HG03045 (cell line): ENCODE measurements at regions not wholly inside any gene's neighbourhood (a gene's known extent, or its start where the extent isn't known, plus 50 kb on each side); places are given as distances from the start of the nearest gene placed in this dataset.

Experiments used
- ATAC-seq: cut with Tn5 transposase; IDR thresholded peaks from one replicate; pipeline ENCODE4 v1.9.1; 2021; ENCODE audit warnings: mild to moderate bottlenecking, moderate library complexity; ENCODE audit not compliant: unreplicated experiment

- no peak for ATAC-seq
Measured at GRCh38 chrX:22325096-22325495, 52.4 kb downstream of the CBLL2 start.

- no peak for ATAC-seq
Measured at GRCh38 chrX:22329783-22330182, 57.1 kb downstream of the CBLL2 start.

GRCh38 chrX:22338740-22339139, 66.0 kb downstream of the CBLL2 start:
- ATAC-seq: no peak

DNA sequence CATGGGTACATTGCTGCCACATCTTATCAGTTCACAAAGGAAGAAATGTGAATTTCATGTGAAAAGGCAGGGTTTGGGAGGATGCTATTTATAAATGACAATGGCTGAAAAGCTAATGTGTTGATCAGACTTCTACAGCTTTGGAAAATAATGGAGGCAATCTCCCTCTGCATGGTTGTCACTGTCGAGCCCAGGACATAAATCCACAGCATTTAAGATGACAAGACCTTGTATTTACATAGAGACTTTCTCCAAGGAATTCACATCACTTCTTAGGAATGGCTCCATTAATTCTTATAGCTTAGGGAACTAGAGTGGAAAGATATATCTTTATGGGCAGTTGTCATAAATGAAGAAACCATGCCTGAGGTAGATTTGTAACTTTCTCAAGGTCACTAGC, 66.7 kb downstream of the CBLL2 start:
- ATAC-seq: no peak

DNA sequence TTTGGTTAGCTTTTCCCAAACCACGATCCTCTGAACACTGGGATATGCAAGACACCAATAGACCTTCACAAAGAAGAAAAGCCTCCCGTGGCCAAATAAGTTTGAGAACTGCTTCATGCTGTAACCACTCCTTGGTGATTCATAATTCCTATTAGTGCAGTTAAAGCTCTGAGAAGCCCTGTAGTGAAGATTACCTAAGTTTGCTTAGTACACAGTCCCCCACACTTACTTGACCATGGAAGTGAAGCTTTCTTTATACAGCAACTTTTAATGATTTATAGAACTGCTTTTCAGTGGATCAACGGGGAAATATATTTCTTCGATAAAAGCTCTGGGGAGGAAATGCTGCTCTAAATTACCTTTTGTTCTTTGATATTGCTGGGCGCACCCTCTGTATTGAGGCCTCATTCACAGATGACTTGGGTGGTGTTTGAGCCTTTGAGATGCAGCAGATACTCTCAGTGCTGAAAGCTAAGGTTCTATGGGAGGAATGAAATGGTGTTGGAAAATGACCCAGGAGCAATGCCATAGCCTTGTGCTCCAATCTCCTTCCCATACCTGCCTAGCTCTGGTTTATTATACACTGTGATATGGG, 67.4 kb downstream of the CBLL2 start:
- ATAC-seq: no peak

GRCh38 chrX:22343192-22343591, 70.5 kb downstream of the CBLL2 start:
- no peak for ATAC-seq

DNA sequence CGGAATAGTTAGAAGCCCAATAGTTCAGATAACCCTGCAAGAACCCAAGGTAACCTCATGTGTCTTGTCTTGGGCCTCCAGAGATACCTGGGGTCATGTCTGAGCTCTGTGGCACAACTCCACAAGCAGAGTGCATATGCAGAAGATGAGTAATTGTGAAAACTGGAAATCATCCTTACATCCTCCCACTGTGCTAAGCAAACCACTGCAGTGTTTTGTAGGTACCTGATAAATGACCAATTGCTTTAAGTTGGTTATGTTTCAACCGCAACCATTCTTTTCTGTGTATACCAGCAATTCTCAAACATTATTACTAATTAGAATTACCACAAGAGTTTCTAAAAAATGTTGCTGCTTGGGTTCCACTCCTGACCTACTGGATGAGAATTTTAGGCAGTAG, 73.2 kb downstream of the CBLL2 start:
- ATAC-seq: no peak

- no peak for ATAC-seq
Measured at GRCh38 chrX:22347491-22347890, 74.8 kb downstream of the CBLL2 start.

GRCh38 chrX:22349116-22349515, 76.4 kb downstream of the CBLL2 start:
- no peak for ATAC-seq

DNA sequence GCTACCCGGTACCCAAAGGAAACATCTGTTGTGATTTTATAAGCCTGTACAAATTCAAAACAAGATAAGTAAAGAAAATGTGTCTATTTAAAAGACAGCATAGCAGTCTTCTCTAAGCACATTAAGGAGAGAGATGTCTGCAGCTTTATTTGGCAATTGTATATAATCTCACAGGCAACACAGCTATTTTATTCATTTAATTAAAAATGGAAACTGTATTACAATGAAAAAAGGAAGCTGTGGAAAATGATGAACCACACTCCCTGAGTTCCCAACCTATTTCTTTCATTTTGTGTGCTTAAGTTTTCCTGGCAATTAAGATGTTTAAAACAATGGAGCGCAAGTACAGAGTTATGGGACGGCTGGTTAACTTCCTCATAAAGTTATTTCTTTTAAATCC, 78.4 kb downstream of the CBLL2 start:
- no peak for ATAC-seq

DNA sequence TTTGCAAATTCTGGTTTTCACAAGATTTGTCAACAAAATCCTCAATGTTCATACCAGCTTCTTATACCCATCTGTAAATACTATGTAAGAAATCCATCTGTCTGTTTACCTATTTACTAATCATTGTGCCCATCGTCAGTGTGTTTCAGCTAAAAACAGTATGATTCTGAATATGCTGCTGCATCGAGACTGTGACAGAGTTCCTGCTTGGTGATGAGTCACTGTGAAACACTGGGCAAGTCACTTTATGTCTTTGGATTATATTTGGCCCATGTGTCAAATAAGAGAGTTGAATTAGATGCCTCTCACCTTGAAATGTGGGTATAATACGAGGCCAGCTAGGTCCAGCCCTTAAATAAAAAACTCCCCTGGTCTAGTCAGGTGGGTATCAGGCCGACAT, 79.3 kb downstream of the CBLL2 start:
- ATAC-seq: no peak

GRCh38 chrX:22357621-22358020, 84.9 kb downstream of the CBLL2 start:
- ATAC-seq: no peak

- ATAC-seq: no peak
Measured at GRCh38 chrX:22360129-22360528, 87.4 kb downstream of the CBLL2 start.

GRCh38 chrX:22365460-22365859, 92.7 kb downstream of the CBLL2 start:
- ATAC-seq: no peak

DNA sequence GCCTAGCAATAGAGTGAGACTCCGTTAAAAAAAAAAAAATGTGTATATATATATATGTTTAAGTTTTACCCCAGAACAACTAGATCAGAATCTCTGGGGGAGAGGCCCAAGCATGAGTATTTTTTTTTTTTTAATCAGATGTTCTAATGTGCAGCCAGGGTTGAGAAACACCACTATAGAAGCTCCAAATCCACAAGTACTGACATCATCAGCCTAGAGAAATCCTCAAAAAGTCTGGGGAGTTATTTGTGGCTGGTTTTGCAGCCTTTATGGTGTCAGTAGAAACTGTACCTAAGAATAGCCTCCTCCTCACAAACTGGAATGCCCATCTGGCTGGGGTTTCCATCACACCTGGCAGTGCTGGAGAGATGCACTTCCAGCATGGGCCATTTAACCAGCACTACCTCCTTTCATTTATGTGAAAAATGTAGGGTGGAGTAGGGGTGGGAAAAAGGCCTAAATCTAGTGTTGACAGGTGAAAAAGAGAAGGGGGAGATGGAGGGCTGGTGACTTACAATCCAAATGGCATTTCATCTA, 93.5 kb downstream of the CBLL2 start:
- ATAC-seq: no peak

DNA sequence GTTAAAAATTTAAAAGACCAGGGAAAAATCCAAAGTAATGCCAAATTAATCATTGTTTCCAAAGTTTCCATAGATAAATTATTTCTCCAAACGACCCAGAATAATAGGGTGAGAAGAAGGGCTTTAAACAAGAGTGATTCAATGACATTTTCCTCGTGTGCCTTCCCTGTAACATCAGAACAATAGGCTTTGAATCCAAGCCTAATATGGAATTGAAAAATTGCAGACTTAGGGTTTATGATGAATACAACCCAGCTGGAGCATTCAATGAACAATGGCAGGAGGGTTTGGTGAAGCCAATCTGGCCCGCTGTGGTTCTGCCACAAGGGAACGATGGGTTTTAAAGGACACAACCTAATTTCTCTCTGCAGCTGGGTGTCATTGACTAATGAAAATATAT, 94.2 kb downstream of the CBLL2 start:
- ATAC-seq: no peak

GRCh38 chrX:22373094-22373493, 100.4 kb downstream of the CBLL2 start:
- no peak for ATAC-seq

DNA sequence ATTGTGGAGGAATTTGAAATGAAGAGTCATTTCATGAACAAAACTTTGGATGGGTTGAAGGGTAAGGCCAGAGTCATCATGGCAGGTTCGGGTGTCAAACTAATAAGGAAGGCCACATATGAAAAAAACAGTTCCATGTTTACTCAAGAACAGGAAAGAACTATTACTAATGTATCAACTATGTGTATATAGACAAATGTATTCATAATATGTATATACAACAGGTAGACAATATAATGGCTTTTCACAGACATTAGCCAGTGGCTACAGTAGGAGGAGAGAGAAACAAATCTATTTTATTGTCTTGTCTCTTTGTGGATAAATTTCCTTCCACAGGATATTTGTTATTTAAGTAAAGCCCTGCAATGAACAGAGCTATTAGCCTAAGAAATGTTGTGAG, 101.1 kb downstream of the CBLL2 start:
- ATAC-seq: no peak

DNA sequence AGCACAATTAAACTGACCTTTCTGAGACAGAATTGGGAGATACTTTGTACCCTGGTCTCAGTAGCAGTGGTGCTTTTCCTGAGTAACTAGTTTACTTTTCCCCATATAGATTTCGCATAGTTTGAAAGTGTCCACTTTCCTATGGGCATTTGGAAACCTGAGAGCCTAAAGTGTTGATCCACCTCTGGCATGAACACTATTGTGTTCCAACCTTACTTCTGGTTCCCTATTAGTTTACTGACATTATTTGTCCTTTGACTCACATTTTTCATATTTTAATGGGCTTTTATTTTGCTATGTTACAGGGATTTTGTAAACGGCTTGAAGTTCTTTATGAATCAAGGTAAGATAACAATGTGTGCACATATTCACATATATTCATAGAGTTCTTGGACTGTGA, 103.7 kb downstream of the CBLL2 start:
- no peak for ATAC-seq

GRCh38 chrX:22378296-22378695, 105.6 kb downstream of the CBLL2 start:
- ATAC-seq: no peak

- ATAC-seq: no peak
Measured at GRCh38 chrX:22383988-22384387, 111.3 kb downstream of the CBLL2 start.

DNA sequence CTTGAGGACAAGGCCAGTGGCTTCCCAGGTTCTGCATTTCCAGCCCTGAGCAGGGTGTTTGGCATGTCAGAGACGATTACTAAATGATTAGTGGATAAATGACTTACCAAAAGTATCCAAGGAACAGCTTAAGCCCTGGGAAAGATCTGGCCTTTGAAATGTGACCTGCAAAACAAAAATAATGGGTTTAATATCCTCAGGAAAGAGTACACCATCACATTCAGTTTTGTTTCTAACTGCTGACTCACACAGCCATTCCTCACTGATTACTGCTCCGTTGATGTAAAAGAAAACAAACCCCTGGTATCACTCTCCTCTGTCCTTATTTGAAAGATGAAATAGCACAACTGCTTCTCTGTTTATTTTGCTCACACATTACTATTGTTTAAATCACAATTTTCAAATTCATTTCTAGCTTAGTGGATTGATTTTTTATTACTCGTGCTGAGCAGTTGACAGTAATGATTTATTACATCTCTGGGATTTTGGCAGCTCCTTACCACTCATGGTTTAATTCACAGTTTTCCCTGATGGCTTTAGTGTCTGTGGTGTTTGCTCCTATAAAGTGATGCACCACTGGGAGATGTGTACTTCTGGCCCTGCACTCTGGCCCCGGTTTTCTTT, 117.0 kb downstream of the CBLL2 start:
- ATAC-seq: no peak
